OCI-LY1 (cell line): ENCODE measurements at regions not wholly inside any gene's neighbourhood (a gene's known extent, or its start where the extent isn't known, plus 50 kb on each side); places are given as distances from the start of the nearest gene placed in this dataset.

Experiments used
- H2AFZ ChIP-seq: fragments of 200-600 bp; sonication (generic), shearing (Covaris generic); 2 replicates; pipeline ENCODE4 v1.6.0; 2014; ENCODE audit warnings: antibody characterized with exemption, mild to moderate bottlenecking, low read length
- H3F3A ChIP-seq: fragments of 200-600 bp; sonication (generic), shearing (Covaris generic); 2 replicates; pipeline ENCODE4 v1.6.0; 2014; ENCODE audit warnings: mild to moderate bottlenecking, antibody characterized with exemption, low read length, moderate library complexity; ENCODE audit not compliant: insufficient read depth
- H3K27ac ChIP-seq: fragments of 200-600 bp; sonication (generic); 2 replicates; pipeline ENCODE4 v1.5.1; 2014; ENCODE audit warnings: low read length, mixed run types, mild to moderate bottlenecking, low read depth; ENCODE audit not compliant: poor library complexity, severe bottlenecking
- H3K27me3 ChIP-seq: fragments of 200-600 bp; sonication (generic); 2 replicates; pipeline ENCODE4 v1.6.0; 2014; ENCODE audit warnings: antibody characterized with exemption, mild to moderate bottlenecking, low read length, moderate library complexity; ENCODE audit not compliant: insufficient read depth
- H3K36me3 ChIP-seq: fragments of 200-600 bp; sonication (generic); 2 replicates; pipeline ENCODE4 v1.6.1; 2014; ENCODE audit warnings: mild to moderate bottlenecking, antibody characterized with exemption, low read length, moderate library complexity, mixed read lengths; ENCODE audit not compliant: insufficient read depth
- H3K4me1 ChIP-seq: fragments of 200-600 bp; sonication (generic); 2 replicates; pipeline ENCODE4 v1.5.1; 2014; ENCODE audit warnings: mild to moderate bottlenecking, low read length, moderate library complexity; ENCODE audit not compliant: insufficient read depth, severe bottlenecking
- H3K4me2 ChIP-seq: fragments of 200-600 bp; sonication (generic), shearing (Covaris generic); 2 replicates; pipeline ENCODE4 v1.6.1; 2014; ENCODE audit warnings: low read length
- H3K4me3 ChIP-seq: fragments of 200-600 bp; sonication (generic); 2 replicates; pipeline ENCODE4 v1.5.1; 2014; ENCODE audit warnings: low read length, low read depth, mild to moderate bottlenecking, mixed read lengths; ENCODE audit not compliant: poor library complexity, severe bottlenecking
- H3K79me2 ChIP-seq: fragments of 200-600 bp; shearing (Covaris generic); 2 replicates; pipeline ENCODE4 v1.6.1; 2016; ENCODE audit warnings: mixed run types, low read length, mixed read lengths; ENCODE audit not compliant: insufficient read depth
- H3K9ac ChIP-seq: fragments of 200-600 bp; sonication (generic), shearing (Covaris generic); 2 replicates; pipeline ENCODE4 v1.6.1; 2014; ENCODE audit warnings: mild to moderate bottlenecking, low read length, mixed read lengths
- H3K9me2 ChIP-seq: fragments of 200-600 bp; sonication (generic), shearing (Covaris generic); 2 replicates; pipeline ENCODE4 v1.6.1; 2014; ENCODE audit warnings: low read depth, mild to moderate bottlenecking, low read length, mixed read lengths
- H3K9me3 ChIP-seq: fragments of 200-600 bp; shearing (Covaris generic); 2 replicates; pipeline ENCODE4 v1.6.1; 2014; ENCODE audit warnings: low read length, mixed read lengths
- H4K20me1 ChIP-seq: fragments of 200-600 bp; sonication (generic), shearing (Covaris generic); 2 replicates; pipeline ENCODE4 v1.6.0; 2016; ENCODE audit warnings: mild to moderate bottlenecking, low read length; ENCODE audit not compliant: insufficient read depth
- EZH2 ChIP-seq: fragments of 200-600 bp; sonication (generic), shearing (Covaris generic); IDR thresholded peaks from 2 replicates; pipeline ENCODE4 v1.8.0; 2017; ENCODE audit warnings: borderline replicate concordance, mixed run types, mild to moderate bottlenecking, antibody characterized with exemption, low read length, moderate library complexity, mixed read lengths
- TF ChIP-seq, protein P1 (sequence below): fragments of 200-600 bp; sonication (generic), shearing (Covaris generic); IDR thresholded peaks from 2 replicates; pipeline ENCODE4 v1.5.1; 2017; ENCODE audit warnings: mild to moderate bottlenecking, antibody characterized with exemption, low read length, moderate library complexity, mixed read lengths

DNA sequence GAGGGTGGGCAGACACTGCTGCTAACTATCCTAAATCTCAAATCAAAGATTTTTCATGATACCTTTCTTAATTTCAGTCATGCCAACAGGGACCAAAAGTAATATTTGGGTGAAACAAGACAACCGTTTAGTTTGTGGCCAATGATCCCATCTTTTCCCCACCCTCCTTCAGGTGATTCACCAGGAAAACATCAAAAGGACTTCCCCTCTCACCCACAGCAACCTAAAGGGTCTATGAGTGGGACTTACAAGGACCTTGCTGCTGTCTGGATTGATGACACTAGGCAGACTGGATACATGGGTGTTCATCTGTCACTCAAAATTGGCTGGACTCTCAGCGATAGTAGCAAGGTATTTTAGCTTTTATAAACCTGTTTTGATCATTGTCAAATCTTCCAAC, 62.0 kb upstream of the ZC3H12C start:
- no peaks in the 10 kb centered on the region for H3K27me3 ChIP-seq
- H3K4me2 ChIP-seq, result no peak overlapping the region
- H4K20me1 ChIP-seq, result no peaks in the 10 kb centered on the region
- H3K36me3 ChIP-seq, result no peaks in the 10 kb centered on the region
- H3K4me1 ChIP-seq, result no peaks in the 10 kb centered on the region
- no peaks in the 10 kb centered on the region for H3K9me3 ChIP-seq
- H3K9ac ChIP-seq, result no peak overlapping the region
- H3K79me2 ChIP-seq, result no peaks in the 10 kb centered on the region
- no peaks in the 10 kb centered on the region for H3F3A ChIP-seq
- H2AFZ ChIP-seq, result no peak overlapping the region
- H3K9me2 ChIP-seq, result no peaks in the 10 kb centered on the region
- H3K27ac ChIP-seq, result no peak overlapping the region
- no peak overlapping the region for H3K4me3 ChIP-seq
- TF ChIP-seq, protein P1, sequence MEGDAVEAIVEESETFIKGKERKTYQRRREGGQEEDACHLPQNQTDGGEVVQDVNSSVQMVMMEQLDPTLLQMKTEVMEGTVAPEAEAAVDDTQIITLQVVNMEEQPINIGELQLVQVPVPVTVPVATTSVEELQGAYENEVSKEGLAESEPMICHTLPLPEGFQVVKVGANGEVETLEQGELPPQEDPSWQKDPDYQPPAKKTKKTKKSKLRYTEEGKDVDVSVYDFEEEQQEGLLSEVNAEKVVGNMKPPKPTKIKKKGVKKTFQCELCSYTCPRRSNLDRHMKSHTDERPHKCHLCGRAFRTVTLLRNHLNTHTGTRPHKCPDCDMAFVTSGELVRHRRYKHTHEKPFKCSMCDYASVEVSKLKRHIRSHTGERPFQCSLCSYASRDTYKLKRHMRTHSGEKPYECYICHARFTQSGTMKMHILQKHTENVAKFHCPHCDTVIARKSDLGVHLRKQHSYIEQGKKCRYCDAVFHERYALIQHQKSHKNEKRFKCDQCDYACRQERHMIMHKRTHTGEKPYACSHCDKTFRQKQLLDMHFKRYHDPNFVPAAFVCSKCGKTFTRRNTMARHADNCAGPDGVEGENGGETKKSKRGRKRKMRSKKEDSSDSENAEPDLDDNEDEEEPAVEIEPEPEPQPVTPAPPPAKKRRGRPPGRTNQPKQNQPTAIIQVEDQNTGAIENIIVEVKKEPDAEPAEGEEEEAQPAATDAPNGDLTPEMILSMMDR, result no peak
- TF ChIP-seq EZH2, result no peak

DNA sequence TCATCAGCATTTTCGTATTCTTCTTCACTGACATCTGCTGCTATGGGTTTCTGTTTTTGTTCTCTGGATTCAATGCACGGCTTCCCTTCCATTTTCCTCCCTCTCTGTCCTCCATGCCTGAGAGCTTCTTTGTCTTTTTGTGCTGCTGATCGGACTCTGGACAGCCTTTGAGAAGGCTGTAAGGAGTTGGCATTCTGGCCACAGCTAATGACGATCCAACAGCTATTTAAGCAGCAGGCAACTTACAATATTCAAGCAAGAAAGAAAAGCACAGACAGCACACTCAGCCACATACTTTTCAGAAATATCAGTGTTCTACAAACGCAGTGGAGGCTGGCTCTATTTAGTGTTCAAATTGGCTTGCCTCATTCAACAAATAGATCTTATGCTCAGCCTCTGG, 60.9 kb upstream of the ZC3H12C start:
- TF ChIP-seq, protein P1, result no peak
- no peak for TF ChIP-seq EZH2
- H3K27ac ChIP-seq, result no peak overlapping the region
- H3K79me2 ChIP-seq, result no peaks in the 10 kb centered on the region
- H3K4me1 ChIP-seq, result no peaks in the 10 kb centered on the region
- H3F3A ChIP-seq, result no peaks in the 10 kb centered on the region
- H3K4me3 ChIP-seq, result no peak overlapping the region
- H3K36me3 ChIP-seq, result no peaks in the 10 kb centered on the region
- no peak overlapping the region for H2AFZ ChIP-seq
- no peak overlapping the region for H3K4me2 ChIP-seq
- no peaks in the 10 kb centered on the region for H3K9me3 ChIP-seq
- H3K9me2 ChIP-seq, result no peaks in the 10 kb centered on the region
- H3K9ac ChIP-seq, result no peak overlapping the region
- H3K27me3 ChIP-seq, result no peaks in the 10 kb centered on the region
- H4K20me1 ChIP-seq, result no peaks in the 10 kb centered on the region

DNA sequence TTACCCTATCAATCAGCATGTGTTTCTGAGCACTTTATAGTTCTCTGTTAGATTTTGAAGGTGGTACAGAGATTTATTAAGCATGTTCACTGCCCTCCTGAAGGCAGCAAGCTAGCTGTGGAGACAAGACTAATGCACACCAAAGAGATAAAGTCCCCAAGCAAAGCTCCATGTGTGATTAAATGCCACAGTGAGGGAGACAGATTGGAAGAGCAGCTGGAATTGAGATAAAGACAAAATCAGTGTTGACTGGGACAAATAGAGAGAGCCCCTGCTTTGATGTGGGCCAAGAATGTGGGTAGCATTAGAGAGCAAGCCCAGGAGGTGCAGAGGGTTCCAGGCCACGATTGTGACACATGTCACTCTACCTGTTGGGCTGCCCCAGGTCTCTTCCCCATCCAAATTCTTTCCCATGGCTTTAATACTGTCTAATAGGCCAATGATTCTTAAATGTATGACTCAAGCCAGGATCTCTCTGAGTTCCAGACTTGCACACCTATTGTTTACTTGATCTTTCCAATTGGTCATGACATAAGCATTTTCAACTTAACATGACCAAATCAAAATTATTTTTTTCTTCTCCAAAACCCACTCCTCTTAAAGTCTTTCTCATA, 60.1 kb upstream of the ZC3H12C start:
- no peaks in the 10 kb centered on the region for H3F3A ChIP-seq
- no peaks in the 10 kb centered on the region for H3K36me3 ChIP-seq
- no peaks in the 10 kb centered on the region for H3K4me1 ChIP-seq
- no peak overlapping the region for H2AFZ ChIP-seq
- TF ChIP-seq EZH2, result no peak
- TF ChIP-seq, protein P1, result no peak
- no peaks in the 10 kb centered on the region for H3K27me3 ChIP-seq
- H3K9me3 ChIP-seq, result no peaks in the 10 kb centered on the region
- no peaks in the 10 kb centered on the region for H4K20me1 ChIP-seq
- no peak overlapping the region for H3K4me3 ChIP-seq
- H3K9ac ChIP-seq, result no peak overlapping the region
- no peaks in the 10 kb centered on the region for H3K79me2 ChIP-seq
- H3K9me2 ChIP-seq, result no peaks in the 10 kb centered on the region
- no peak overlapping the region for H3K4me2 ChIP-seq
- H3K27ac ChIP-seq, result no peak overlapping the region
